ENCODE measurements at regions not wholly inside any gene's neighbourhood (a gene's known extent, or its start where the extent isn't known, plus 50 kb on each side); places are given as distances from the start of the nearest gene placed in this dataset.

DNA sequence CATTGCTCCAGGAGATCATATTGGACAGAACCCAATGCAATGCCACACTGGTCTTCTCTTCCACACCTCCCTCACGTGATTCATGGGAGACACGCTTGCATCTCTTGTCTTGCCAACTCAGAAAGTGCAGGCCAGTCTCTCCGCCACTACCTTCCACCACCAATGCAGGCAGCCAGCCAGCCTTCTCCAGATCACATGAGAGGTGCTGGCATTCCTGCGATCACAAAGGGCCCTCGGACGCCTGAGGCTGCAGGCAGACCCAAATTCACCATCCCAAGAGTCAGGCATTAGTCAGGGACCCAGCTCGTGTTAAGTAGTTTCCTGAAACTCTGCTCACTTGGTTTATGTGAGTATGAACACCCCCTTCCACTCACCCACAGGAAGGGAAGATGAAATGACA, 437.0 kb upstream of the ETAA1 start:
- TF ChIP-seq POLR2AphosphoS5 (IDR thresholded peaks at IDR 0.05; ENCODE audit: insufficient read depth, low read depth, low read length) (no peak), POLR2A (IDR thresholded peaks at IDR 0.05; ENCODE audit: low read depth, low read length) (no peak), JUN (IDR thresholded peaks at IDR 0.05; ENCODE audit: borderline replicate concordance, insufficient read depth, insufficient read length, low read depth) (no peak)
- TF ChIP-seq, protein P1, sequence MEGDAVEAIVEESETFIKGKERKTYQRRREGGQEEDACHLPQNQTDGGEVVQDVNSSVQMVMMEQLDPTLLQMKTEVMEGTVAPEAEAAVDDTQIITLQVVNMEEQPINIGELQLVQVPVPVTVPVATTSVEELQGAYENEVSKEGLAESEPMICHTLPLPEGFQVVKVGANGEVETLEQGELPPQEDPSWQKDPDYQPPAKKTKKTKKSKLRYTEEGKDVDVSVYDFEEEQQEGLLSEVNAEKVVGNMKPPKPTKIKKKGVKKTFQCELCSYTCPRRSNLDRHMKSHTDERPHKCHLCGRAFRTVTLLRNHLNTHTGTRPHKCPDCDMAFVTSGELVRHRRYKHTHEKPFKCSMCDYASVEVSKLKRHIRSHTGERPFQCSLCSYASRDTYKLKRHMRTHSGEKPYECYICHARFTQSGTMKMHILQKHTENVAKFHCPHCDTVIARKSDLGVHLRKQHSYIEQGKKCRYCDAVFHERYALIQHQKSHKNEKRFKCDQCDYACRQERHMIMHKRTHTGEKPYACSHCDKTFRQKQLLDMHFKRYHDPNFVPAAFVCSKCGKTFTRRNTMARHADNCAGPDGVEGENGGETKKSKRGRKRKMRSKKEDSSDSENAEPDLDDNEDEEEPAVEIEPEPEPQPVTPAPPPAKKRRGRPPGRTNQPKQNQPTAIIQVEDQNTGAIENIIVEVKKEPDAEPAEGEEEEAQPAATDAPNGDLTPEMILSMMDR (IDR thresholded peaks at IDR 0.05; ENCODE audit: extremely low read depth in 1 of 2, insufficient read depth in 1 of 2, low read depth in 1 of 2, low read length in 2 of 2): no peak

Data from endothelial cell of umbilical vein (primary cell).